GM18870 (cell line): ENCODE measurements at regions not wholly inside any gene's neighbourhood (a gene's known extent, or its start where the extent isn't known, plus 50 kb on each side); places are given as distances from the start of the nearest gene placed in this dataset.
"Not testable (repeated sequence)": the region's sequence is repeated elsewhere in the genome, so short reads cannot be mapped to it uniquely, and the experiment has no call there.

Source experiments
- ATAC-seq: cut with Tn5 transposase; IDR thresholded peaks from one replicate; pipeline ENCODE4 v1.9.1; 2021; ENCODE audit warnings: moderate library complexity; ENCODE audit not compliant: unreplicated experiment

DNA sequence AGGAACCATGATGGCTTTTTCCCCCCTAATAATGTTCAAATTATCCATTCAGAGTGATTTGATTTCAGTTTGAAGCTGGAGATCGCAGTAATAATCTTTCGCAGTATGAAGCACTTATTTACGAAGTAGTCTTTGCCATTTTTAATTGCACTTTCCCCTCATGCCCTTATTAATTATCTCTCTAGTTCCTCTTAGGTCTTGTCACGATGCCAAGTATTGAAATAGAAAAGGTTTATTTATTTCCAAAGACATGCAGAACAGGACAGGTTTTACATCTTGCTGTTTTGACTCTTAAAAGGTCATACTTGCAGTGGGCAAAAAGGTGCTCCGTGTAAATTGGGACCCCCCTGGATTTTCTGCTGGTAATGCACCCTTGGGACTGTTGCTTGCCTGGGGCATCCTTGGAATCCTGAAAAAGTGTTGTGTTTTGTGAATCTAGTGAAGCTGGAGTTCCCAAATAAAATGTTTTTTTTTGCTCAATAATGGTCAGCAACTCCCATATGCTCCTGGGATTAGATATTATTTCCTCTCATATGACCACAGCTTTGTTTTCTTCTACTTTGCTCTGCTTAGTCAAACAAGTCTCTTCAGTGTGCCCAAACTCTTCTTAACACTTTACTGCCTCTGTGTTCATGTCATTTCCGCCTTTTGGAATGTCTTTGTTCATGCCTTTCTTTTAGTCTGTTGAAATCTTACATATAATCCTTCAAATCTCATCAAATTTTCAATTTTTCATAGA, 278.3 kb downstream of the TMEM38B start:
- ATAC-seq: no peak

DNA sequence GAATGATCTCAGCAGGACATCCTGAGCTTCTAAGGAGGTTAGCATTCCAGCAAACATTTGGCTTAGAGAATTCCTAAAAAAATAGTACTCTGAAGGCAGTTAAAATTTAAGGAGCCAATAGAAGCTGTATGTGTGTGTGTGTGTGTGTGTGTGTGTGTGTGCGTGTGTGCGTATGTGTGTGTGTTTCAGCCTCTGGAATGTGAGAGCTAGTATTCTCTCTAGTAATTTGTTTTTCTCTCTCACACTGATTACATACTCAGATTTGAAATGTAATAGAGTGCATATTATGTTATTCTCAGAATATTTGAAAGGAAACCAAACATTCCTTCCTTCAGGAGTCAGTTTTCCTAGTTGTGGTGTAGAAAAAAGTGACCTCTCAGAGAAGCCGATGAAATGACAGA, 279.6 kb downstream of the TMEM38B start:
- no peak for ATAC-seq

DNA sequence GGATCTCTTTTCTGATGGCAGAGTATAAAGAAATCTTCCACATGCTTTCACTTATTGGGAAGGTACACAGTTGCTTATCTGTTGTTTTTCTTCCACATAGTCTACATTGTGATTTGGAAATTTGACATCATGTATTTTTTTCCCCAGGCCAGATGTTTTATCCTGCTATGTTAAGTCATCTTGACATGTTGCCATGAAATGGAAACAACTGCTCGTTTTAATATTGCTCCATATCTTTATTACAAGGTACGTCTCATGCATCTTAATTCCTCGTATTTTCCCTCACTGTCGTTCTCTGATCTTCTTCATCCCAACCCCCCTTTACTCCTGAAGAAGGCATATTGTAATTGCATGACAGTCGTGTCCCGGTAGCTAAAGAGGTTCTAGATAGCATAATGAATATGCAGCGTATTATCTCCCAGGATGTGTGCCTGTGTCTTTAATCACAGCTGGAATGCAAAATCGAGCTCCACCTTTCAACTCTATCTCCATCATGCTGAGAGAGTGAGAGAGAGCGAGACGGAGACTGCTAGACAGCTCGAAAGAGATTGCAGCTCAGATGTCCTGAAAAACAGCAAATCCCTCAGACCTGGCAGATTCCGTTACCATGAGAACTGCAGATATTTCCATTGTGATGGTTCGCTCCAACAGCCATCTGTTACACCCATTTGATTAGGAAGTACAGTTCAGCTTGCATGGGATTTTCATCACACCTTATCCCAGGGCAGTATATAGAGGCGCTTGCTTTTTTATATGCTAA, 281.7 kb downstream of the TMEM38B start:
- no peak for ATAC-seq

DNA sequence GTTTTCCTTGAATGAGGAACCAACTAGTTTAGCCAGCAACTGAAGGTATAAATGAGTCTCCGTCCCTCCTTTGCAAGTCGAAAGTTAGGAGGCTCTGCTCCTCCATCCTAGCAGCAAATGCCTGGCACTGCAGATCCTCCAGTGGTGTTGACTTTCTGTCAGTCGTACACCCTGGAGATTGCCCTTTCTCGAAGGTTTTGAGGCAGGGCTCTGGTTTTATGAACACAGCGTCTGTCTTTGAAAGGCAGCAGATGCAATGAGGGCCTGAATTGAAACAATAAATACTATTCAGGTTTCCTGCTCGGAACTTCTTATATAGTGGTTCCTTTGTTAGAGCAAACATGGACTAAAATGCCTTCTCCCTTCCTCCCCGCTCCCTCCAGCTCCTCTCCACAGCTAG, 284.0 kb downstream of the TMEM38B start:
- ATAC-seq: no peak

DNA sequence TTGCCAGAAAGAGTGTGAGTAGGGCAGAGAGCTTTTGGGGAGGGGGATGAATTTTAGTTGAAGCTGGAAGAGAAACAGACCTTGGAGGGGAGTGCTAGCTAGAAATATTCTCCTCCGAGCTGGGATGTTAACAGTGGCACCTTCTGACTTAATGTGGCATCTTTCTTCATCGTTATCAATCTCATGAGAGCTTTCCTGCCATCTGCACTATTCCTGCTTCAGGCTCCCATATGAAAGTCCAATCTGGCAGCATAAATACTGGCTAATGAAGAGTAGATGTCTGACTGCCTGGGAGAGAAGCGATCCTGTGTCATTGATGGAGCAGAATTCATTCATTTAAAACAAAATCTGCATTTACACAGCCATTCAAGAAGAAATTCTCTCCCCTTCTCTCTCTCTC, 284.5 kb downstream of the TMEM38B start:
- no peak for ATAC-seq

DNA sequence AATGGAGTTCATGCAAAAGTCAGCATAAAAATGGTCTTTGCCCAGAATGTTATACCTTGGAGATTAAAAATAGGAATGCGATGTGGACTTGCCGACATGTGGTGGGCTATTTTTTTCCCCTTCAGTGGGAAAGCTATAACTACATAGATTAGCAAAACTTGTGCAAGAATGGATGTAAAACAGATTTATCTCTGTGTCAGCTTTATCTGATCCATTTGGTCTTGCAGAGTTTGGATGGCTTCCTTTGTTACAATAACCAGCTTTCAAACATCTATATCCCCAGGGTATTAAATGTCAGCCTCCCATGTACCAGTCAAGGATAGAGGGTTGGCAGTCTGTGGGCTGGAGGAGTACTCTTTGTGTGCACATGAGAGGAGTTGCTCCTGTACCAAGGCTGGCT, 284.9 kb downstream of the TMEM38B start:
- ATAC-seq: no peak

DNA sequence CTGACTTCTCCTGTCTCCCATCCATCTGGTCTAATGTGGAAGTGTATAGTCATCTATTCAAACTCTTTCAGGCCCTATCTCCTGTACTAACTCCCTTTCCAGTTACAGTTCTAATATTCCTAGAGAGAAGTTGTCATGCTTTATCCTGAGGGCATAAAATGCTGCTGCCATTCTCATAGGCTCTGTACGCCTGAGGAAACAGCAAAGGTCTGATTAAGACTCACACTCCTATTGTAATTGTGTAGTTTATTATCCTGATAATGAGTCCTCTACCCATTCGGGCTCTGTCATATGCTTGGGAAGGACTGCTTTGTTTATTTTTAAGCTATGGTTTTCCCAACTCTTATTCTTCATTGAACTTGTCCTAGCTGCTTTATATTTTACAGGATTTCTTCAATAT, 290.4 kb downstream of the TMEM38B start:
- no peak for ATAC-seq

DNA sequence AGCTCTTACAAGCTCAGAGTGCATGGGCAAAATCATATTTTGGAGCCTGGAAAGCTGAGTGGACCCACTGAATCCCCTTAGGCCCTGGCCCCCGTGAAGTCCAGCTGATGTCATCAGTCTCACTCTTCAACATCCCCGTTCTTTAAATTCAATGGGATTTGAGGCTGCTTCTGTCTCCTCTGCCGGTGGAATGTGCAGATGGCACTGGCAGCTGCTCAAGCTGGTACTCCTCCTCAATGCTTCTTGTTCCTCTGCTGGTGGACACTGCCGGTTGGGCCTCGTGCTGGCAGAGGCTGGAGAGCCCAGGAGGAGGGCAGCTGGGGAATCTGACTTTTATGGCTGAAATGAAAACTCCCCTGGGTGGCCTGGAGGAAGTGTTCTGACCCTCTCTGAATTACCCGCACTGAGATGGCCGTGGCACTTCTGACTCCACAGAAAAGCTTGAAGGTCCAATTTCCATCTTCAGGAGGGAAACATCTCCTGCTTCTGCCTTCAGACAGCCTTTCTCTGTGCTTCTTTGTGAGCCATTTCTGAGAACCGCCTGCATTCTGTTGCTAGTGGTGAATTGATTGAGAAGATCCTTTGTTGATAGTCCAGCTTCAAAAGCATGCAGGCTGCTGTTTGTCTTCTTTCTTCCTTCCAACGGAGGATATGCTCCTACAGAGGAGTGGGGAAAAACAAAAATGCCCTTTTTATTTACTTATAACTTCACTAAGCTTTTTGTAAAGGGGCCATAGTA, 298.9 kb downstream of the TMEM38B start:
- no peak for ATAC-seq

DNA sequence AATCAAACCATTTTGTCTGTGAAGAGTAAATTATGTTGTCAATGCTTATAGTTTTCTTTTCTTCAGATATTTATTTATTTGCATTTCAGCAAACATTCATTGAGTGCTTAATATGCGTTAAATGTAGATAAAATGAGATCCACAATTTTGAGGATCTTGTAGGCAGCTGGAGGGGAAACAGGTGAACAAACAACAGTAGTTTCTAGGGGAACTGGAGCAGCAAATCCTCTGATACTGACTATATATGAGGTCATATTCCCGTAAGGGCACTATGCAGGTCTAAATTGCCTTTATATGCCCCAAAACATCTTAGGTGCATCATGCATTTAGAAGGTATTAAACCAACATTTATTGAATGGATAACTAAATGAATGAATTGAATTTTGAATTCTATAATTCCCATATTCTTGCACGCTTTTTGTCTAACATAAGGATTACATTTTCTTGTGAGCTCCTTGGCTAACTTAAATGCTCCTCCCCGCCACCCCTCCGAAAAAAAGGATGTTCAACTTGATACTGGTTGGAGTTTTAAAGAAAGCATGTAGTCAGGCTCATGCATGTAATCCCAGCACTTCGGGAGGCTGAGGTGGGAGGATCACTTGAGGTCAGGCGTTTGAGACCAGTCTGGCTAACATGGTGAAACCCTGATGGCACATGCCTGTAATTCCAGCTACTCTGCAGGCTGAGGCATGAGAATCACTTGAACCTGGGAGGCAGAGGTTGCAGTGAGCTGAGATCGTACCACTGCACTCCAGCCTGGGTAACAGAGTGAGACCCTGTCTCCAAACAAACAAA, 299.8 kb downstream of the TMEM38B start:
- ATAC-seq: no peak

DNA sequence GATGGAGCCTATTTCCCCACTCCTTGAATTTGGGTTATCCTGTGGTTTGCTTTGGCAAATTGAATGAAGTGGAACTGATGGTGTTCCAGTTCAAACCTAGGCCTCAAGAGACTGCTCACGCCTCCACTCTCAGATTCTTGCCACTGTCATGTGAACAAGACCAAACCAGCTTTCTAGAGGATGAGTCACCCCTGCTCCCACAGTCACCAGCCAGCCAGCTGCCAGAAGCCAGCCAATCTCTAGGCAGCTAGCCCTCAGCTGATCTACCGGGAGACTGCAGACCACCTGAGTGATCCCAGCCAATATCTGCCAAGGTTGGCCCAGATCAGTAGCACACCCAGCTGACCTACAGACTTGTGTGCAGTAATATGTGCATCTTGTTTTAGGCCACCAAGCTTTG, 300.6 kb downstream of the TMEM38B start:
- peak; percentile 52 for ATAC-seq

DNA sequence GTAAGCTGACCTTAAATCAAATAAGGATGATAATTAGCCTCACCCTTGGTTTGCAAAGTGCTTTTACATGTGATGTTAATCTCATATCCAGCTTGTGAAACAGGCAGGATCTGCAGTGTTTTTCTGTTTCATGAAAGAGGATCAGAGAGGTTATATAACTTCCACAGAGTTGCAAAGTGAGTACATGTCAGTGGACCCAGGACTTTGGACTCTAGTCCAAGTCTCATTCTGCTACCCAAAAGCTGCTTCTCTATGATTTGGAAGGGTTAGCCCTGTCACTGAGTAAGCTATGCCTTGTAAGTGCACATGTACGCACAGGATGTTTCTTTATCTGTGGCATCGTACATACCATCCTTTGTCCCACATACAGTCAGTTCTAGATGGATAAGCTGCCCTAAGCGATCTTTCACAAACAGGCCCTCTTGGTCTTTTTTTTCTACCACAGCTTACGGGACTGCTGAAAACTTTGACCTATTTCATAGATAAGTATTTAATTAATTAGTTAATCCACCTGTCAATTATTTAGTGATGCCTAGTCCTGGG, 322.9 kb downstream of the TMEM38B start:
- ATAC-seq: no peak

DNA sequence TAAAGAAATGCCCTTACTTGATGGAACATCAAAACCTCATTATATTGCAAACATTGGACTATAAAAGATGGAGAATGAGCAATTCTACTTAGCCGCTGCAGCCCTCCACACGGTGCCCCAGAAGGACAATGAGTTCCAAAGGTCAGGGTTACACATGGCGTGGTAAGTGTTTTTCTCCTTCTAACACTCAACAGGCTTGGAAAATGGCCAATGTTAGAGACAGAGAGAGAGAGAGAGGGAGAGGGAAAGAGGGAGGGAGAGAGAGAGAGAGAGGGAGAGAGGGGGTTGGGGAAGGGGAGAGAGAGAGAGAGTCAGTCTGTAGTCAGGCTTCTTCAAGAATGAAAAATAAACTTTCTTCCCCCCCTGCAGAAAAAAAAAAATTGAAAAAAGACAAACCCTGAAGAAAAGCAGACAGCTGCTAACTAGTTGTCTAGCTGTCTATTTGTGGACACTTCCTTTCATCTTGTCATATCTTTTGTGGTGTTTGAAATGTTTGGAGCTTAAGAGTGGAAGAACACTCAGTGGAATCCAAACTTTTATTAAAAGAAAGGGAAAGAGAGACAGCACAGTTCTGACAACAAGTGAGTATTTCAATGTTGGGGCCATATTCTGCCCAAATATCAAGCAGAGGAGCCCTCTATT, 324.8 kb downstream of the TMEM38B start:
- ATAC-seq: no peak

DNA sequence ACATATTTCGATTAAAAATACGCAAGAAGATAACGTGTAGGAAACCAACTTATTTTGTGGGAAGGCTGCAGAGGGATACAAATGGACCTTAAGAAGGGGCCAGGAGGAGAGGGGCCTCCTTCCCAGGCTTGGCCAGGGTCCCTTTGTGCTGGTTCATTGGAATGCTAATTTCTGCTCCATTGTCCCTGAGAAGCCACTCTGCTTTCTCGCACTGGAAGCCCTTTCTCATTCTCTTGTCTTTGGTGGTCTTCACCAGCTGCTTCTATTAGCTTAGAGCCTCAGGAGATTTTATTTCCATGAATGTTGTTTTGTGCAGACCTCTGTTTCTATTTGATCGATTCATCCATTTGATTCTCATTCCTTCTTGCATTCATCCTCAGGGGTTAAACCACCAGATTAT, 325.4 kb downstream of the TMEM38B start:
- no peak for ATAC-seq

DNA sequence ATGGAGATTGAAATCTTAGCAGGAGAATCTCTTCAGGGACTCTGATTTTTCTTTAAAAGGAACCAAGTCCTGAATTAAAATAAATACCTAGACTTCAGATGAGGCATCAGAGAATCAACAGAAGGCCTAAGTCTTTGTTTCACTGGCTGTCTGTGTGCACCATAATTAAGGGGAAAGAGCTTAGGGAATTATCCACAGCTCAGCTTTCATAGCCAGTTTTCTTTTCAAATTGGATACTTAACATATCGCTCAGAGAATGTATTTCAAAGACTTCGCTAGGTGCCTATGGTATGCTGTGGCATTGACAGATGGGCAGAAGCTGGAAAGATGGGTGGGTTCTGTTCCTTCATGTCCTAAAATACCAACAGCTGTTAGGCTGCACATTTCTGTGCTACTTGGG, 325.8 kb downstream of the TMEM38B start:
- no peak for ATAC-seq

DNA sequence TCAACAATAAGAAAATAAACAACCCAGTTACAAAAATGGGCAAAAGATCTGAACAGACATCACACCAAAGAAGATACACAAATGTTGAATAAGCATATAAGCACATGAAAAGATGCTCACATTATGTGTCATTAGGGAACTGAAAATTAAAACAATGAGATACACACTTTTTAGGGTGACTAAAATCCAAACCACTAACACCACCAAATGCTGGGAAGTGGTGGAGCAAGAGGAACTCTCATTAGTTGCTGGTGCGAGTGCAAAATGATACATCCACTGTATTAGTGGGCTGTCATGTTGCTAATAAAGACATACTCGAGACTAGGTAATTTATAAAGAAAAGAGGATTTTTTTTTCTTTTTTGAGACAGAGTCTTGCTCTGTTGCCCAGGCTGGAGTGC, 329.1 kb downstream of the TMEM38B start:
- no peak for ATAC-seq

DNA sequence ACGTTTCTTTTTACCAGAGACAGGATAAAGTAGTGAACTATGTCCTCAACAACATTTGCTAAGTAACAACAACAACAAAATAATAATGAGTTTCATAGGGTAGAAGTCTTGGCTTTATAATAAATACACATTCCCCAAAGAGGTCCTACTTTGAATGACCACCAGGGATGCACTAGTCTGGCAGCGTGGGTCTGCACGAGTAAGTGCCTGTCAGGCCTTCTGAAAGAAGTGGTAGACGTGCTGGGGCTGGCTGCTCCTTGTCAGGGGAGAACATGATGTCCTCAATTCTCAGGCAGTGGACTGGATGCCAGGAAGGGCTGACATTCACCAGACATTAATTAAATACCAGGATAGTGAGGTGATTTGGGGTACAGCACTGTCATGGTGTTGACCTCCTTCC, 331.1 kb downstream of the TMEM38B start:
- ATAC-seq: no peak

DNA sequence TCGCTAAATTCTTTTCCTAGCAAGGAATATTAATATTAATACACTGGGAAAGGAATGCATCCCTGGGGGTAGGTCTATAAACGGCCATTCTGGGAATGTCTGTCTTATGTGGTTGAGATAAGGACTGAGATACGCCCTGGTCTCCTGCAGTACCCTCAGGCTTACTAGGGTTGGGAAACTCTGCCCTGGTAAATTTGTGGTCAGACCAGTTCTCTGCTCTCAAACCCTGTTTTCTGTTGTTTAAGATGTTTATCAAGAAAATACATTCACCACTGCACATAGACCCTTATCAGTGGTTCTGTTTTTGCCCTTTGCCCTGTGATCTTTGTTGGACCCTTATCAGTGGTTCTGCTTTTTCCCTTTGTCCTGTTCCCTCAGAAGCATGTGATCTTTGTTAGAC, 335.8 kb downstream of the TMEM38B start:
- not testable (repeated sequence) for ATAC-seq

DNA sequence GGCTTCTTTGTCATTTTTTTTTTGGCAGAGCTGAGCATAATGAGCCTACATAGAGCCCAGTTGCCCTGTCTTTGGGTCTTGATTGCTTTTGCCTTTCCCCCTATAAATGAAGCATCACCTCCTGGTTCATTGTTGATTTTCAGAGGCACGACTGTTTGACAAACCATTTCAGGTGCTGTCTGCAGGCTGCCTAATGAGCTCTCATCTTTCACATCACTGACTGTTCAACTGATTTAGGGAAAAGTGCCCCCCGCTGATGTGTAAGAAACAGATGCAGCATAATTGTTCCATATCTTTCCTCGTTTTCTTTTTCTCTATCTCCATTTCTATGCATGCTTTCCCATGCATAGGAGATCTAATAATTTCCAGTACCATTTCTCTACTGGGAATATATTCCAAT, 338.6 kb downstream of the TMEM38B start:
- ATAC-seq: no peak

DNA sequence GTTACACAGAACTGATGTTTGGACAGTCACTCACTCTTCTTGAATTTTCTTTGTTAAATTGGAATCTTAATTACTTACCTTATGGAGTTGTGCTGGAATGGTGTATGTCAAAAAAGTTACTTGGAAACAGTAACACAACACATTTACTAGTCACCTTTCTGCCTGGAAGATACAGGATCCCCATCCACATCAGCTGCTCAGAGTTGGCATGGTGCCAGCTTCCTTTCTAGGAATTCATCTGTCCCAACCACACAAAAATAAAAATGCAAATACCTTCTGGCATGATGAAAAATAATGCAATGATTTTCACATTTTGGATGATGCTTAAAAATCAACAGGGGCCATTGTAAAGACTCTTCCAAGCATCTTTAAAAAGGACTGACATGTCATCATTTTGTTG, 341.5 kb downstream of the TMEM38B start:
- ATAC-seq: no peak

DNA sequence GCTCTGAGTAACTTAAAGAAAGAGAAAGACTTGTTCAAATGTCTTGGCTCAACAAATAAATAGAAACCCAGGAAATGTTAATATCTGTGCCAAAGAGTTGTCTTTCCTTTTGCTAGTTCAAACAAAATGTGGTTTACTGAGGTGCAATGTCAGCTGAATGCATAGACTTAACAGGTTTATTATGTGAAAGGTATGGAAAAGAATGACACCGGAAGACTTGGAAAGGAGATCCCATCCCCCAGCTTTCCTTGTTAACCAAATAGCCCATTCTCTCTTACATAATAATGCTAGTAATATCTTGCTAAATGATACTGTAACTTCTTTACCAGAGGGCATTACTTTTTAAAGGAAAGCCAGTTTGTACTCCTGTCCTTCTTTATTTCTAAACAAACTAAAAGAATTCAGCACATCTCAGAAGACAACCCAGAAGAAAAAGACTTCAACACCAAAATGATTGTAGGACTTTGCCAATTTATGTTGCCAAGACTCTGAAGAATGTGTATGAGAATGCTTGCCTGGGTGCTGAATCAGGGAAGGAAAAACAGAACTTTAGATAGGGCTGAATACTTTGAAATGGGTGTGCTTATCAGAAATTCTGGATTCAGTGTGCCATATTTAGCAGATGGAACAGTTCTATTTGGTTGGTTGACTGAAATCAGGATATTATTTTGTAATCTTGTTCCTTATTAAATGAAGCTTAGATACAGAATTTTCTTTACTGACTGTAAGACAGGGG, 344.1 kb downstream of the TMEM38B start:
- ATAC-seq: no peak
